Adrenal gland (tissue), 9 donors: ENCODE measurements at regions not wholly inside any gene's neighbourhood (a gene's known extent, or its start where the extent isn't known, plus 50 kb on each side); places are given as distances from the start of the nearest gene placed in this dataset.

Source experiments
- DNase-seq, 7 donors: peaks; one replicate each; pipeline ENCODE4 v3.0.0-alpha.2; 2019 to 2020
- H3K27ac ChIP-seq, 5 donors: fragments of 200-600 bp; sonication (generic) in 4 of 5; 1 replicate in 3 of 5; 2 replicates in 2 of 5; pipeline versions ENCODE4 v1.5.1 to v1.8.0; 2016 to 2020; ENCODE audit warnings: mild to moderate bottlenecking in 1 of 5
- H3K27me3 ChIP-seq: fragments of 200-600 bp; 2 replicates; pipeline ENCODE4 v1.8.0; 2021
- H3K36me3 ChIP-seq, 2 donors: fragments of 200-600 bp; replicated peaks in 1 of 2; 1 replicate in 1 of 2; 2 replicates in 1 of 2; pipeline versions ENCODE4 v1.5.1 to v1.8.0; 2018 to 2022
- H3K4me1 ChIP-seq, 2 donors: fragments of 200-600 bp; replicated peaks in 1 of 2; 1 replicate in 1 of 2; 2 replicates in 1 of 2; pipeline versions ENCODE4 v1.5.1 to v1.8.0; 2018 to 2021
- H3K4me3 ChIP-seq, 4 donors: fragments of 200-600 bp; sonication (generic) in 3 of 4; one replicate each; pipeline ENCODE4 v1.5.1; 2016 to 2018
- H3K9me3 ChIP-seq, 3 donors: fragments of 200-600 bp; sonication (generic) in 1 of 3; replicated peaks in 1 of 3; 1 replicate in 2 of 3; 2 replicates in 1 of 3; pipeline versions ENCODE4 v1.5.1 to v1.8.0; 2016 to 2021
- POLR2A ChIP-seq, 2 donors: fragments of 450-650 bp; IDR thresholded peaks; one replicate each; pipeline ENCODE4 v1.6.1; 2017; ENCODE audit warnings: antibody characterized with exemption in 2 of 2, mild to moderate bottlenecking in 2 of 2, moderate library complexity in 1 of 2
- WGBS, 4 donors: extraction: QIAGEN DNeasy Blood & Tissue Kit in 2 of 4; methylation state at CpG; one replicate each; pipeline versions ENCODE4 v1.1.5 to v1.1.7; 2013 to 2017; 5-methylcytosine and 5-hydroxymethylcytosine counted together
- intact Hi-C, 2 donors: fragments of 100-400 bp; cut with DNase I; formaldehyde crosslinking; loops; one replicate each; pipeline versions ENCODE4 v1.14.1 to v1.15.0; 2022 to 2023
- TF ChIP-seq, protein P1 (sequence below), 6 experiments: fragments of 450-650 bp in 4 of 6; fragments of 200-600 bp in 2 of 6; sonication (generic) in 1 of 6; IDR thresholded peaks; 1 replicate in 5 of 6; 2 replicates in 1 of 6; pipeline versions ENCODE4 v1.5.1 to v1.8.0; 2016 to 2021; ENCODE audit warnings: antibody characterized with exemption in 6 of 6, mild to moderate bottlenecking in 2 of 6, moderate library complexity in 1 of 6
- donor health status: healthy with polysubstance abuse.
- donor health status: Bipolar disorder and iron deficiency.
- donor health status: DM: yes; HTN: yes; CAD: no.
- donor health status: DM: no; HTN: no; CAD: no.
- donor health status: DM: no; HTN: no; CAD: no.

DNA sequence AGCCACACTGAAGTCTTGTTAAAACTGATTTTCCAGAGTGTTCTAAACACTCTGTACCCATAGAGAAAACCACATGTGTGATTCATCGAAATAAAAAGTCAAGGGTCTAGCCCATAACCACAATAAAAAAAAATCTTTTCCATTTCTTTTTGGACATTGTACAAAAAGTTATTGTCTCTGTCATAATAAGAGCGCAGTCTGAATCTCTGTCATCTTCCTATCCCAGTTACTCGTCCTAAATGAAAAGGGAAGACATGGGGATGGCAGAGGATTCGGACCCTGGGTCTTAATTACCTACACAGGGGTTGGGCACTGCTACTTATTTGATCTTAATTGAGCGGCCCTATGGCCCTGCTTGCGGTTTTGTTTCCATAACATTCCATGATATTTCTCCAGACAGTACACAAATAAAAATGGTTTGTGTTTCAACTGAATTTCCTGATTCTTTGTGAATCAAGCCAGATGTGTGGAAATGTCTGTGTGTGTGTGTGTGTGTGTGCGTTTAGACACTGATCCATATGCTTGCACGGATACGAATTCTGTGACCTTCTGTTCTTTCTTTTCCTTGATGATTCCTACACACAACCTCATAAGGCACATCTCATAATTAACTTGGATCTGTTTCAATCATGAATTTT is 133.4 kb upstream of the SPATS2L start:
- no peak overlapping the region for H3K4me3 ChIP-seq
- DNase-seq: no peak
- H3K9me3 ChIP-seq: no peaks in the 10 kb centered on the region
- intact Hi-C loops: no loop called here
- no peak overlapping the region for H3K27ac ChIP-seq
- H3K27me3 ChIP-seq: no peaks in the 10 kb centered on the region
- H3K36me3 ChIP-seq: no peaks in the 10 kb centered on the region
- 78 to 82% (median 79%) methylated on average over 9 of the region's 9 CpGs for WGBS, 4 donors
- H3K4me1 ChIP-seq: no peaks in the 10 kb centered on the region
- TF ChIP-seq, protein P1, sequence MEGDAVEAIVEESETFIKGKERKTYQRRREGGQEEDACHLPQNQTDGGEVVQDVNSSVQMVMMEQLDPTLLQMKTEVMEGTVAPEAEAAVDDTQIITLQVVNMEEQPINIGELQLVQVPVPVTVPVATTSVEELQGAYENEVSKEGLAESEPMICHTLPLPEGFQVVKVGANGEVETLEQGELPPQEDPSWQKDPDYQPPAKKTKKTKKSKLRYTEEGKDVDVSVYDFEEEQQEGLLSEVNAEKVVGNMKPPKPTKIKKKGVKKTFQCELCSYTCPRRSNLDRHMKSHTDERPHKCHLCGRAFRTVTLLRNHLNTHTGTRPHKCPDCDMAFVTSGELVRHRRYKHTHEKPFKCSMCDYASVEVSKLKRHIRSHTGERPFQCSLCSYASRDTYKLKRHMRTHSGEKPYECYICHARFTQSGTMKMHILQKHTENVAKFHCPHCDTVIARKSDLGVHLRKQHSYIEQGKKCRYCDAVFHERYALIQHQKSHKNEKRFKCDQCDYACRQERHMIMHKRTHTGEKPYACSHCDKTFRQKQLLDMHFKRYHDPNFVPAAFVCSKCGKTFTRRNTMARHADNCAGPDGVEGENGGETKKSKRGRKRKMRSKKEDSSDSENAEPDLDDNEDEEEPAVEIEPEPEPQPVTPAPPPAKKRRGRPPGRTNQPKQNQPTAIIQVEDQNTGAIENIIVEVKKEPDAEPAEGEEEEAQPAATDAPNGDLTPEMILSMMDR (IDR thresholded peaks at IDR 0.05): no peak
- TF ChIP-seq POLR2A (IDR thresholded peaks at IDR 0.05): no peak

DNA sequence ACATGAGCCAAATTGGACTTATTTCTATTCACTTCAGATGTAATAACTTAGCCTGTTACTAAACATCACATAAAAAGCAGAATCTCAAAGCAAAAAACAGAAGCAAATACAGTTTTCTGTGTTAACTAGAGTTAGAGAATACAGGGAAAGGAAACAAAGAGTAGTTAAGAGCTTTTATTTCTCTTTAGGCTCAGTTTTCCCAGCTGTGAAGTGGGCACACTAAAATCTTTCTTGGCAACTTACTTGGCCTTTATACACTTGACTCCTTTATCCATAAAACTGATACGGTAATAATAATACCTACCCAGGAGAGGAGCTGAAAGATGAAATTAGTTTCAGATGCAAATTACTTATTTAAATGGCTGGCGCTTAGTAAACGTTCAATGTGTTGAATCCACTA is 132.8 kb upstream of the SPATS2L start:
- Histone ChIP-seq H3K27ac (no peak overlapping the region), H3K4me3 (no peak overlapping the region), H3K36me3 (no peaks in the 10 kb centered on the region), H3K9me3 (no peaks in the 10 kb centered on the region), H3K4me1 (no peaks in the 10 kb centered on the region), H3K27me3 (no peaks in the 10 kb centered on the region)
- intact Hi-C loops: no loop called here
- 78 to 87% (median 84%) methylated on average over 3 of the region's 3 CpGs for WGBS, 4 donors
- TF ChIP-seq, protein P1 (IDR thresholded peaks at IDR 0.05): no peak
- no peak for TF ChIP-seq POLR2A (IDR thresholded peaks at IDR 0.05)
- DNase-seq: no peak

DNA sequence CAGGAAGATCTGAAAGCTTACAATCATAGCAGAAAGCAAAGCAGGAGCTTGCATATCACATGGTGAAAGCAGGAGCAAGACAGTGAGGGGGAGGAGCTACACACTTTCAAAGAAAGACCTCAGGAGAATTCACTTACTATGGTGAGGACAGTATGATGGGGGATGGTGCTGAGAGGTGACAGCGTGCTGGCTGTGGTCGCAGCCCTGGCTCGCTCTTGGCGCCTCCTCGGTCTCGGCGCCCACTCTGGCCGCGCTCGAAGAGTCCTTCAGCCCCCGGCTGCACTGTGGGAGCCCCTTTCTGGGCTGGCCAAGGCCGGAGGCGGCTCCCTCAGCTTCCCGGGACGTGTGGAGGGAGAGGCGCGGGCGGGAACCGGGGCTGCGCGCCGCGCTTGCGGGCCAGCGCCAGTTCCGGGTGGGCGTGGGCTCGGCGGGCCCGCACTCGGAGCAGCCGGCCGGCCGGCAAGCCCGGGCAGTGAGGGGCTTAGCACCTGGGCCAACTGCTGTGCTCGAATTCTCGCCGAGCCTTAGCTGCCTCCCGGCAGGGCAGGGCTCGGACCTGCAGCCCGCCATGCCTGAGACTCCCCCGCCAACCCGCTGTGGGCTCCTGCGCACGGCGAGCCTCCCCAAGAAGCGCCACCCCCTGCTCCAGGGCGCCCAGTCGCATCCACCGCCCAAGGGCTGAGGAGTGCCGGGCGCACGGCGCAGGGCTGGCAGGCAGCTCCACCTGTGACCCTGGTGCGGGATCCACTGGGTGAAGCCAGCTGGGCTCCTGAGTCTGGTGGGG is 131.9 kb upstream of the SPATS2L start:
- Histone ChIP-seq H3K4me1 (no peaks in the 10 kb centered on the region), H3K27ac (no peak overlapping the region), H3K36me3 (no peaks in the 10 kb centered on the region), H3K4me3 (no peak overlapping the region), H3K27me3 (no peaks in the 10 kb centered on the region), H3K9me3 (no peaks in the 10 kb centered on the region)
- no peak for DNase-seq
- 94 to 98% (median 96%) methylated on average over 8 to 55 of the region's 55 CpGs for WGBS, 4 donors
- no peak for TF ChIP-seq POLR2A (IDR thresholded peaks at IDR 0.05)
- TF ChIP-seq, protein P1 (IDR thresholded peaks at IDR 0.05): no peak
- intact Hi-C loops: no loop called here

DNA sequence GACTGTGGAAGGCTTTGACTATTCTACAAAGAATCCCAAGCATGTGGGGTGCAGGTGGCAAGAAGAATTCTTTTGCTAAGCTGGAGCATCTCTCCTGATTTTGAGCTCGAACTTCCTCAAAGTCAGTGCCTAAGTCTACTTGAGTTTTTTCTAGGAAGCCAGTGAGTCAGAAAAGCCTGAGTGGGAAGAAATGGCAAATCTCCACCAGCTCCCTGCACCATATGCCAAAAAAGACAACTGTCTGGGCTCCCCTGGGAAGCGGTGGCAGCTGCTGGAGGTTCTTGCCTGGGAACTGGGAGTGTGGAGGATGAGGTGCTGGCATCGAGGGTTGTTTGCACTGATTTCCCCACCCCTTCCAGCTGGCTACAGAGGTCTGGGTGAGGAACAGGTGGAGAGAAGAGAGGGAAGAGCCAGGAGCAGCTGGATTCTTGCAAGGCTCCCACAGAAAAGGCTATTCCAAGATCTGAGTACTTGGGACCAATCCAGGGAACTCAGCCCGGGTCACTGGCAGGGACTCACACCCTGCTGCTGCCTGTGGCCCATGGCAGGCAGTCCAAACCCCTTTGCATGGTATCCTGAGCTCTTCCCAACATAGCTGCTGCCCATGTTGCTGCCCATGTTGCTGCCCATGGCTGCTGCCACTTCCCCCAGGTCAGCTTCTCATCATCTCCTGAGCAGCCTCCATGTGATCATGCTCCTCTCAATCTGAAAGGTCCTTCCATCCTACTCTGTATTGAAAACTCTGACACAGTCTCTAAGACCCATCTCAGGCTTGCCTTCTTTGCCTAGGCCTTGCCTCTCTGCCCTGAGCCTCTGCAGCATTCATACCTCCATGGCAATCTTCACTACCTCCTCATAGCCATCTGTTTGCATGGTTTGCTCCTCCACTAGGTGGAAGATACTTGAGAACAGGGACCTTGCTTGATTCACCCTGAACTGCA is 128.3 kb upstream of the SPATS2L start:
- H3K27me3 ChIP-seq: no peaks in the 10 kb centered on the region
- no peak for DNase-seq
- no peaks in the 10 kb centered on the region for H3K4me1 ChIP-seq
- no peak overlapping the region for H3K4me3 ChIP-seq
- H3K36me3 ChIP-seq: no peaks in the 10 kb centered on the region
- intact Hi-C loops: no loop called here
- TF ChIP-seq POLR2A (IDR thresholded peaks at IDR 0.05): no peak
- TF ChIP-seq, protein P1 (IDR thresholded peaks at IDR 0.05): no peak
- no peak overlapping the region for H3K27ac ChIP-seq
- WGBS, 4 donors: 40 to 59% (median 51%) methylated on average over 4 of the region's 4 CpGs
- H3K9me3 ChIP-seq: no peaks in the 10 kb centered on the region
